HG03378 (cell line): ENCODE measurements at regions not wholly inside any gene's neighbourhood (a gene's known extent, or its start where the extent isn't known, plus 50 kb on each side); places are given as distances from the start of the nearest gene placed in this dataset.

Source experiments
- ATAC-seq: cut with Tn5 transposase; IDR thresholded peaks from one replicate; pipeline ENCODE4 v1.9.1; 2021; ENCODE audit warnings: mild to moderate bottlenecking, moderate library complexity; ENCODE audit not compliant: unreplicated experiment

- no peak for ATAC-seq
Measured at GRCh38 chr5:158140120-158140731, 281.3 kb upstream of the CLINT1 start.

- ATAC-seq, result no peak
Measured at GRCh38 chr5:158139161-158139560, 280.2 kb upstream of the CLINT1 start.

GRCh38 chr5:158135682-158136179 is 276.8 kb upstream of the CLINT1 start:
- no peak for ATAC-seq

- no peak for ATAC-seq
Measured at GRCh38 chr5:158133369-158133768, 274.4 kb upstream of the CLINT1 start.

- ATAC-seq, result no peak
Measured at GRCh38 chr5:158127536-158127935, 268.6 kb upstream of the CLINT1 start.

- ATAC-seq, result no peak
Measured at GRCh38 chr5:158126442-158127405, 267.8 kb upstream of the CLINT1 start.

GRCh38 chr5:158124606-158125316 is 265.8 kb upstream of the CLINT1 start:
- no peak for ATAC-seq

- no peak for ATAC-seq
Measured at GRCh38 chr5:158123595-158123994, 264.6 kb upstream of the CLINT1 start.

GRCh38 chr5:158121678-158122077 is 262.7 kb upstream of the CLINT1 start:
- no peak for ATAC-seq

GRCh38 chr5:158120760-158121159 is 261.8 kb upstream of the CLINT1 start:
- ATAC-seq, result no peak

GRCh38 chr5:158119961-158120723 is 261.2 kb upstream of the CLINT1 start:
- no peak for ATAC-seq

- ATAC-seq, result no peak
Measured at GRCh38 chr5:158117467-158118160, 258.7 kb upstream of the CLINT1 start.

- ATAC-seq, result no peak
Measured at GRCh38 chr5:158116965-158117364, 258.0 kb upstream of the CLINT1 start.

- no peak for ATAC-seq
Measured at GRCh38 chr5:158115468-158115867, 256.5 kb upstream of the CLINT1 start.

GRCh38 chr5:158108177-158108576 is 249.2 kb upstream of the CLINT1 start:
- no peak for ATAC-seq

GRCh38 chr5:158100373-158100888 is 241.5 kb upstream of the CLINT1 start:
- no peak for ATAC-seq

GRCh38 chr5:158099571-158100105 is 240.7 kb upstream of the CLINT1 start:
- no peak for ATAC-seq

- no peak for ATAC-seq
Measured at GRCh38 chr5:158096835-158097234, 237.9 kb upstream of the CLINT1 start.

GRCh38 chr5:158086856-158087255 is 227.9 kb upstream of the CLINT1 start:
- no peak for ATAC-seq

- ATAC-seq, result no peak
Measured at GRCh38 chr5:158084292-158084691, 225.3 kb upstream of the CLINT1 start.
